UCSD-AML1 (cell line): ENCODE measurements at regions not wholly inside any gene's neighbourhood (a gene's known extent, or its start where the extent isn't known, plus 50 kb on each side); places are given as distances from the start of the nearest gene placed in this dataset.
"Not testable (repeated sequence)": the region's sequence is repeated elsewhere in the genome, so short reads cannot be mapped to it uniquely, and the experiment has no call there.

ENCODE experiments used
- DNase-seq: peaks from one replicate; lab custom pipeline; 2025; ENCODE audit not compliant: unreplicated experiment; lab: John Stamatoyannopoulos, UW

GRCh38 chr4:178941975-178942374 lies 1499.7 kb upstream of the AGA start:
- no peak for DNase-seq

- DNase-seq: no peak
Observed at GRCh38 chr4:178953447-178954120, 1511.3 kb upstream of the AGA start.

- DNase-seq: no peak
Observed at GRCh38 chr4:178955614-178956013, 1513.4 kb upstream of the AGA start.

- no peak for DNase-seq
Observed at GRCh38 chr4:178958725-178959440, 1516.6 kb upstream of the AGA start.

- no peak for DNase-seq
Observed at GRCh38 chr4:178963446-178964045, 1521.3 kb upstream of the AGA start.

GRCh38 chr4:178966644-178967043 lies 1524.4 kb upstream of the AGA start:
- no peak for DNase-seq

GRCh38 chr4:178970433-178971140 lies 1528.3 kb upstream of the AGA start:
- DNase-seq: no peak

- DNase-seq: no peak
Observed at GRCh38 chr4:178976861-178977260, 1534.6 kb upstream of the AGA start.

GRCh38 chr4:178993306-178993705 lies 1551.1 kb upstream of the AGA start:
- no peak for DNase-seq

- DNase-seq: no peak
Observed at GRCh38 chr4:179001918-179002317, 1559.7 kb upstream of the AGA start.

GRCh38 chr4:179007755-179008154 lies 1565.5 kb upstream of the AGA start:
- DNase-seq: no peak

GRCh38 chr4:179017581-179017980 lies 1575.3 kb upstream of the AGA start:
- no peak for DNase-seq

GRCh38 chr4:179027569-179027968 lies 1585.3 kb upstream of the AGA start:
- DNase-seq: no peak

GRCh38 chr4:179028321-179028720 lies 1586.1 kb upstream of the AGA start:
- DNase-seq: no peak

- no peak for DNase-seq
Observed at GRCh38 chr4:179029683-179030082, 1587.4 kb upstream of the AGA start.

GRCh38 chr4:179040259-179040658 lies 1598.0 kb upstream of the AGA start:
- DNase-seq: no peak

GRCh38 chr4:179048839-179049453 lies 1606.7 kb upstream of the AGA start:
- no peak for DNase-seq

- DNase-seq: no peak
Observed at GRCh38 chr4:179051206-179051605, 1609.0 kb upstream of the AGA start.

GRCh38 chr4:179059396-179059795 lies 1617.2 kb upstream of the AGA start:
- DNase-seq: no peak

- DNase-seq: not testable (repeated sequence)
Observed at GRCh38 chr4:179066254-179066653, 1624.0 kb upstream of the AGA start.

GRCh38 chr4:179071131-179071530 lies 1628.9 kb upstream of the AGA start:
- DNase-seq: no peak
